AG10803 (cell line): ENCODE measurements at regions not wholly inside any gene's neighbourhood (a gene's known extent, or its start where the extent isn't known, plus 50 kb on each side); places are given as distances from the start of the nearest gene placed in this dataset.
"Not testable (repeated sequence)": the region's sequence is repeated elsewhere in the genome, so short reads cannot be mapped to it uniquely, and the experiment has no call there.

Source experiments
- DNase-seq: peaks from one replicate; pipeline ENCODE4 v3.0.0; 2010; ENCODE audit warnings: low read depth
- H3K4me3 ChIP-seq: 2 replicates; pipeline ENCODE4 v1.5.1; 2011; ENCODE audit warnings: mild to moderate bottlenecking, low read length, control low read depth
- CTCF ChIP-seq: conservative IDR thresholded peaks from 2 replicates; pipeline ENCODE4 v1.5.1; 2011; ENCODE audit warnings: mild to moderate bottlenecking, low read length, control low read depth, inconsistent platforms

GRCh38 chr1:190792873-190793272 is 315.2 kb upstream of the BRINP3 start:
- no peak for DNase-seq

GRCh38 chr1:190807629-190808028 is 330.0 kb upstream of the BRINP3 start:
- no peak for DNase-seq
- TF ChIP-seq CTCF = no peak
- no peak overlapping the region for H3K4me3 ChIP-seq

More at GRCh38 chr1:190792873-190793272, 315.2 kb upstream of the BRINP3 start:
- no peak for TF ChIP-seq CTCF
- no peak overlapping the region for H3K4me3 ChIP-seq

- no peak for DNase-seq
- TF ChIP-seq CTCF = no peak
- no peak overlapping the region for H3K4me3 ChIP-seq
Measured at GRCh38 chr1:190808035-190808434, 330.4 kb upstream of the BRINP3 start.

GRCh38 chr1:190809312-190809711 is 331.6 kb upstream of the BRINP3 start:
- DNase-seq = no peak
- no peak for TF ChIP-seq CTCF
- no peak overlapping the region for H3K4me3 ChIP-seq

DNA sequence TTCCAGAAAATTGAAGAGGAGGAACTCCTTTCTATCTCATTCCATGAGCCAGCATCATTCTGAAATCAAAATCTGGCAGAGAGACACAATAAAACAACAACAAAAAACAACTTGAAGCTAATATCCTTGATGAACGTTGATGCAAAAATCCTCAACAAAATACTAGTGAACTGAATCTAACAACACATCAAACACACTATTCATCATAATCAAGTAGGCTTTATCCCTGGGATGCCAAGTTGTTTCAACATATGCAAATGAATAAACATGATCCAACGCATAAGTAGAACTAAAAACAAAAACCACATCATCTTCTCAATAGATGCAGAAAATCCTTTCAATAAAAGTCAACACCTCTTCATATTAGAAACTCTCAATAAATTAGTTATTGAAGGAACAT is 335.3 kb upstream of the BRINP3 start:
- TF ChIP-seq CTCF = no peak
- no peak for DNase-seq
- H3K4me3 ChIP-seq = no peak overlapping the region

DNA sequence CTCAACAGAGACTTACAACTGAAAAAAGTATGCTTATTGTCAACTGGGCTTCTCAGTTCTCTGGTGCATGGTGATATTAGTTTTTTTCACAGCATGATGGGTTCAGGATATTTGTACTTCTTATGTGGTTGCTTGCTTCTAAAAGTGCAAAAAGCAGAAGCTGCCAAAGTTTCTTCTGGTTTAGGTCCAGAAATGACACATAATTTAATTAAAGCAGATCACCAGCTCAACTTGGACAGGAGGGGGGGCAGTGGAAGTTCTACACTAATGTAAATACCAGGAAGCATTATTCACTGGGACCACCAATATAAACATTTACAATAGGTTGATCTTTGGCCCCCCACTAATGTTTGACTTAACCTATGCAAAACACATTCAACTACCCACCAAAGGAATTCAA is 354.8 kb upstream of the BRINP3 start:
- DNase-seq = no peak
- no peak overlapping the region for H3K4me3 ChIP-seq

GRCh38 chr1:190835658-190836057 is 358.0 kb upstream of the BRINP3 start:
- no peak for DNase-seq
- TF ChIP-seq CTCF = no peak
- H3K4me3 ChIP-seq = no peak overlapping the region

More for the DNA sequence above, 354.8 kb upstream of the BRINP3 start:
- no peak for TF ChIP-seq CTCF

- not testable (repeated sequence) for H3K4me3 ChIP-seq, DNase-seq
Measured at GRCh38 chr1:190837200-190837599, 359.5 kb upstream of the BRINP3 start.
